ENCODE measurements at regions not wholly inside any gene's neighbourhood (a gene's known extent, or its start where the extent isn't known, plus 50 kb on each side); places are given as distances from the start of the nearest gene placed in this dataset.
"Not testable (repeated sequence)": the region's sequence is repeated elsewhere in the genome, so short reads cannot be mapped to it uniquely, and the experiment has no call there.

DNA sequence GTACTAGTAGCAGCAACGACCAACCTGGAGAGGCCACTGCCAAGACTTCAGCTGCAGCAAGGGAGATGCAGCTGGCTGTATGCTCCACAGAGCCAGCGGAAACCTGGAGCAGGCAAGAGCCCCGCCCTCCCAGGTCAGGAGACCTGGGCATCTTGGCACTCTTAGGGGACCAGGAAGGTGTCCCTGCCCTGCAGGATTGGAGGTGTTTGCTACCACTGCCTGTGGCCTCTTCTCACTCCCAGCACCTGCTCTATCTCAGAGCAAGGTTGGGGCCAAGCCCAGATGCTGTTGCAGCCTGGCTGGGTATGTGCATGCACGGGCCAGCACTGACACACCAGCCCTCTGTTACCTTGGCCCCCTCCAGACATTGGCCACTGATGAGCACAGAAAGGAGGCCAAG, 1512.8 kb downstream of the REEP3 start:
- DNase-seq (ENCODE audit: low read depth): no peak

DNA sequence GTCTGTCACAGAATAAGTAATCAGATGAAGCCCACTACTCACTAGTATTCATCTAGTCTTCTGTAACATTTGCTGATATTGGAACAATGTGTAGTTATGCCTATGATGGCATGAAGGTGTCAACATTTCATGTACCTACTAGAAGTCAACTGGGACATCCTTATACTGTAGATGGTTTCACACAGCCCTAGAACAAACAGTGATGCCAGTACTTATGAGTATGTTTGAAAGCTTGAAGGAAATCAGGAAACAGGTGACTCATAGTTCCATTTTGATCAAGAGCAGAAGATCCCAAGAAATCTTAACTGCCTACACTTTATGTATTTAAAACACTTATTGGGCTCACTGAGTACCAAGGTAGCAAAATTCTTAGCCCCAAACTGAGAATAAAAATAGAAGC, 1519.6 kb downstream of the REEP3 start:
- DNase-seq (ENCODE audit: low read depth): no peak

DNA sequence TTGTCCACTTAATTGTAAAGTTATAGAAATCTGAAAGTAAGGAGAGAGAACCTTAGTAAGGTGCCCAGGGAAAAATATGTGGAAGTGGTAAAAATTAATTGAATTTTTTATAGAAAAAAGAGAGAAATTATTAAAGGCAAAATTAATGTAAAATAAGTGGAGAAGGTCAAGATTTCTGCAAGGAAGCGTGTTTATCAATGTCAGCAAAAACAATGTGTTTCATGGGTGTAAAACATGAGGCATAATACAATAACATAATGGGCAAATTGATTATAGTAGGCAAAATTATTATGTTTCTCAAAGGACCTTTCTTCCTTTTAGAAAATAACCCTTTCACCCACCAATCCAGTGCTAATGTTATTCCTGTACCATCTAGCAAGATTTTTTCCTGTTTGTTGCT, 1520.1 kb downstream of the REEP3 start:
- no peak for DNase-seq (ENCODE audit: low read depth)

DNA sequence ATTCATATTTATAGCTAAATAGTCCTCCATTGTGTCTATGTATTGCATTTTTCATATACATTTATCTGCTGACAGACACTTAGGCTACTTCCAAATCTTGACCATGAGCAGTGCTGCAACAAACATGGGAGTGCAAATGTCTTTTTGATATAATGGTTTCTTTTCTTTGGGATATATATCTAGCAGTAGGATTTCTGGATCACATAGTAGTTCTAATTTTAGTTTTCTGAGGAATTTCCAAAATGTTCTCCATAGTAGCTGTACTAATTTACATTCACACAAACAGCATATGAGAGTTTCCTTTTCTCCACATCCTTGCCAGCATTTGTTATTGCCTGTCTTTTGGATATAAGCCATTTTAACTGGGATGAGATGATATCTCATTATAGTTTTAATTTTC, 1521.3 kb downstream of the REEP3 start:
- no peak for DNase-seq (ENCODE audit: low read depth)

DNA sequence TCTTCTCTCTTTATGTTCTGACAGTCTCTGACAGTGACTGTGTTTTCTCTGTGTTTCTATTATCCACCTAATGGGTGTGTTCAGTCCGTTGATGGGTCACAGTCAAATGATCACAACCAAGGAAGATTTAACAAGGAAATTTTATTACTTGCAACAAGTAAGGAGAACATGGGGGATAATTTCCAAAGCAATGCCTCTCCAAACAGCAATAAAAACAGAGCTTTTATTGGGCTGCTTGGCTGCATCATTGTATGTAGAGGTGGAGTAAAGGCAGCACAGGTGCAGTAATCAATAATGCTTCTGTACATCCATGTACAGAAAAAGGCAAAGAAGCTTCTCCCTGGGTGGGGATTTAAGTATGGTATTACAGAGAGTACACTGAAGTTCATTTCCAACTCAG, 1525.6 kb downstream of the REEP3 start:
- DNase-seq (ENCODE audit: low read depth): no peak

DNA sequence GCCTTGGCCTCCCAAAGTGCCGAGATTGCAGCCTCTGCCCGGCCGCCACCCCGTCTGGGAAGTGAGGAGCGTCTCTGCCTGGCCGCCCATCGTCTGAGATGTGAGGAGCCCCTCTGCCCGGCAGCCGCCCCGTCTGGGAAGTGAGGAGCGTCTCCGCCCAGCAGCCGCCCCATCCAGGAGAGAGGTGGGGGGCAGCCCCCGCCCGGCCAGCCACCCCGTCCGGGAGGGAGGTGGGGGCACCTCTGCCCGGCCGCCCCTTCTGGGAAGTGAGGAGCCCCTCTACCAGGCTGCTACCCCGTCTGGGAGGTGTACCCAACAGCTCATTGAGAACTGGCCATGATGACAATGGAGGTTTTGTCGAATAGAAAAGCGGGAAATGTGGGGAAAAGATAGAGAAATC, 1530.9 kb downstream of the REEP3 start:
- DNase-seq (ENCODE audit: low read depth): not testable (repeated sequence)

DNA sequence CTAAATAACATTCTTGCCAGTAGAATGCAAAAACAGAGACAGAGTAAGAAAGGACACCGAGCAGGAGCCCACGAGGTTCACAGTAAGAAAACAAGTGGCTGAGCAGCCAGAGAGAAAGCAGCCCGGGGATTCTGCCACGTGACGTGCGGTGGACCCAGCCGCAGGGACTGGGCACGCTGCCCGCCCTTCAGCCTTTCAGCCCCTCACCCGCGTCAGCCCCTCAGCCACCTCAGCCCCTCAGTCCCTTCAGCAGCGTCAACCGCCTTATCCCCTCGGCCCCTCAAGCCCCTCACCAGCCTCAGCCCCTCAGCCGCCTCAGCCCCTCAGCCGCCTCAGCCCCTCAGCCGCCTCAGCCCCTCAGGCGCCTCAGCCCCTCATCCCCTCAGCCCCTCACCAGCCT, 1532.2 kb downstream of the REEP3 start:
- DNase-seq (ENCODE audit: low read depth): not testable (repeated sequence)

DNA sequence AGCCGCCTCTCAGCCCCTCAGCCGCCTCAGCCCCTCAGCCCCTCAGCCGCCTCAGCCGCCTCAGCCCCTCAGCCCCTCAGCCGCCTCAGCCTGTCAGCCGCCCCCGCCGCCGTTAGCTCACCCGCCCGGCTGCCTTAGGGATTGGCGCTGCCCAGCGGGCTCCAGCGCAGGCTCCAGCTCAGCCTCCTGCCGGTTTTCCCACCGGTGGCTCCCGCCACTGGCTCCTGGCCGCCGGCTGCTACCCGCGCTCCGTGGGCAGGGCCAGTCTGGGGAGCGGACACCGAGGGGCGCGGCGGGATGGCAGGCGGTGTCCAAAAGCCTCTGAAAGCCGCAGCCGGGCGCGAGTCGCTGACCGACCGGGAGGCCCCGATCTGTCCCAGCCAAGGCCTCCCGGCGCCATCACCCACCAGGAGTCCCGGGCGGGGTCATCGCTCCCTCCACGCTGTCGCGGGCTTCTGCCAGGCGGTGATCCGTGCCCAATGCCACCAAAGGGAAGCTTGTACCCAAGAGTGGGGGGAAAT, 1532.7 kb downstream of the REEP3 start:
- not testable (repeated sequence) for DNase-seq (ENCODE audit: low read depth)

DNA sequence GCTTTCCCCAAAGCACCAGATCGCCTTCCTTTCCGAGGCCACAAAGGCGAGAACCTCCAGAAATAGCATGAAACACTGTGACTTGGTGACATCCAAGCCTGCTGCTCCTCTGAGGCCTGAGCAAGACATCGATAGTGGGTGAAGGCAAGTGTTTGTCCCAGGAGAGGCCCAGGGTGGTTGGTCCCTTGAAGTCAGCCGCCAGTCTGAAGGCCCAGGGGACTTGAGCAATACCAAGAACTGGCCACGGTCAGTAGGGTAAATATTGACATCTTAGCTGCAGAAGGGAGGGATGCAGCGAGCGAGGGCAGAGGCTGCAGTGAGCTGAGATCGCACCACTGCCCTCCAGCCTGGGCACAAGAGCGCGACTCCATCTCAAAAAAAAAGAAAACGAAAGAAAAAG, 1533.5 kb downstream of the REEP3 start:
- DNase-seq (ENCODE audit: low read depth): not testable (repeated sequence)

DNA sequence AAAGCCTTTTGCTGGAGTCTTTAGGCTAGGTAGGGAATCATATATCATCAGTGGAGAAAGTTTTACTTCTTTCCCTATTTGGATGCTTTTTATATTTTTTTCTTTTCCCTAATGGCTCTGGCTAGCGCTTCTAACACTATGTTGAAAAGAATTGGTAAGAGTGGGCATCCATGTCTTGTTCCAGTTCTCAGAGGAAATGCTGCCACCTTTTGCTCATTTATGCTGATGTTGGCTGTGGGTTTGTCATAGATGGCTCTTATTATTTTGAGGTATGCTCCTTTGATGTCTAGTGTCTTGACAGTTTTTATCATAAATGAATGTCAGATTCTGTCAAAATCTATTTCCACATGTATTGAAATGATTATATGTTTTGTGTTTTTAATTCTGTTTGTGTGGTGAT, 1544.1 kb downstream of the REEP3 start:
- DNase-seq (ENCODE audit: low read depth): no peak

DNA sequence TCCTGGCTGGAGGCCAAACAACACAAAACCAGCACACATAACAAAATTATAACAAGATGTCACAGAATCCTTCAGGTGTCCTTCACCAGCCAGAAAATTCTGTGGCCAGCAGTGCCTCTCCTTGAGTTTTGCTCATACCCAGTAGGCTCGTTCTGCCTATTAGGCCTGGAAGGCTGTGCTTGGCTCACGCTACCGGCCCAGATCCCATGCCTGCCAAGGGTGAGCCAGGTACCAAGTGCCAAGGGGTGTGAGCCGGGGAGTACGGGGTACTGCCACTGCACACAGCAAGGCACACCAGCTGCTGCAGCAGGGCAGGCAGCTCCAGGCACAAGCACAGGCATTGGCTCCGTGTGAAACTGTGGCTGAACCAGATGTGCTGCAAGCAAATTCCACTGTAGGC, 1562.0 kb downstream of the REEP3 start:
- DNase-seq (ENCODE audit: low read depth): no peak

DNA sequence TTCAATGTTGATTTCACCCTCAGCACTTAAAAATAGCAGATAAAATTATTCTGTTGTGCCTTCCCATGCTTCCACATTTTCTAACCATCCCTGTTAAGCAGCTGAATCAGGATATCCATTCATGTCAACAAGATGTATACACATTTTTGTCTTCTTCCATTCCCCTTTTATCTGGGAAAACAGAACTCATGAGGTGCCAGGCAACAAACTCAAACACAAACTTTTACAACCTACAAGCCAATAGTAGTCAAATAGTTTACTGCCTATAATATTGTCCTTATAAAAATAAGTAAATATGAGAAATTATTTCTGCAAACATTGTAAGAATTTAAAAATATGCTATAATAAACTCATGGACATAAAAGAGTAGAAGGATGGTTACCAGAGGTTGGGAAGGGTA, 1569.8 kb downstream of the REEP3 start:
- DNase-seq (ENCODE audit: low read depth): no peak

DNA sequence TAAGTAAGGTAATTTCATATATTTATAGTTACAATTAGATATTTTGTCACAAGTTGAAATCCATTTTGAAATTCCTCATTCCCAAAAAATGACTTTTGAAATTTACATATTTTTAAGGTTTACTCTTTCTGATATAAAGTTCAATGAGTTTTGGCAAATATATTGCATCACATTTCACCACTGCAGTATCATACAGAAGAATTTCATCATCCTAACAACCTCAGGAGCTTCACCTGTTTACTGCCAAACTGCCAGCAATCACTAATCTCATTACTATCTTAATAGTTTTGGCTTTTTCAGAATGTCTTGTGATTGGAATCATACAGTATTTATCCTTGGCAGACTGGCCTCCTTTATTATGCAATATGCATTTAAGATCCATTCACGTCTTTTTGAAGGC, 1578.9 kb downstream of the REEP3 start:
- DNase-seq (ENCODE audit: low read depth): no peak

DNA sequence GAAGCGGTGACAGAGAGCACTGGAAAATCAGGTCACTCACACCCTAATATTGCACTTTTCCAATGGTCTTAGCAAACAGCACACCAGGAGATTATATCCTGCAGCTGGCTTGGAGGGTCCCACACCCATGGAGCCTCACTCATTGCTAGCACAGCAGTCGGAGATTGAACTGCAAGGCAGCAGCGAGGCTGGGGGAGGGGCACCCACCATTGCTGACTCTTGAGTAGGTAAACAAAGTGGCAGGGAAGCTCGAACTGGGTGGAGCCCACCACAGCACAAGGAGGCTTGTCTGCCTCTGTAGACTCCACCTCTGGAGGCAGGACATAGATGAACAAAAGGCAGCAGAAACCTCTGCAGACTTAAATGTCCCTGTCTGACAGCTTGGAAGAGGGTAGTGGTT, 1579.7 kb downstream of the REEP3 start:
- not testable (repeated sequence) for DNase-seq (ENCODE audit: low read depth)

DNA sequence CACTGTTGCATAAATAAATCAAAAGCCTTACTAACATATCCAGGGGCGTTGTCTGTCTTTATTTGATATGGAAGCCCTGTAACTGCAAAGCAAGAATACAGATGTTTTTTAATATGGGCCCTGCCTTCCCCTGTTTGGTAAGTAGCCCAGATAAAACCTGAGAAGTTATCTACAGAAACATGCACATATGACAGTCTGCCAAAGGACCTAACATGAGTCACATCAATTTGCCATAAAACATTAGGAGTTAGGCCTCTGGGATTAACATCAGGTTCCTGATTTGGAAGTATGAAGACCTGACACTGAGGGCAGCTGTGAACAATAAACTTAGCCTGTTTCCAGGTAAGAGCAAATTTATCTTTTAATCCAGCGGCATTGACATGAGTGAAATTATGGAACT, 1588.8 kb downstream of the REEP3 start:
- no peak for DNase-seq (ENCODE audit: low read depth)

DNA sequence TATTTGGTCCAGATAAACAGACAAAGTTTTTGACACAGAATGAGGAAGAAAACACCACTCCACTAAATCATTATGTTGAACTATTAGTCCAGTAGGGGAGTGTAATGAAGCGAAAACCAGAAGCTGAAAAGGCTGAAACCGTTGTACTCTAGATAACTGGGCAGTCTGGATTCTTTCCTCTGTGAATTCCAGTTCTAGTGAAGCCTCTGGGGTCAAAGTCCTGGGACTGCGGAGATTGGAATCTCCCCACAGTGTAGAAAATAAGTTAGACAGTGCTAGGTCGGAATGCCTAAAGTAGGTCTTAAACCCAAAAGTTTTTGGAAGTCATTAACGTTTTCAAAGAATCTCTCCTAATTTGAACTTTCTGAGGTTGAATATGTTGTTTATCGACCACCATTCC, 1589.9 kb downstream of the REEP3 start:
- not testable (repeated sequence) for DNase-seq (ENCODE audit: low read depth)

DNA sequence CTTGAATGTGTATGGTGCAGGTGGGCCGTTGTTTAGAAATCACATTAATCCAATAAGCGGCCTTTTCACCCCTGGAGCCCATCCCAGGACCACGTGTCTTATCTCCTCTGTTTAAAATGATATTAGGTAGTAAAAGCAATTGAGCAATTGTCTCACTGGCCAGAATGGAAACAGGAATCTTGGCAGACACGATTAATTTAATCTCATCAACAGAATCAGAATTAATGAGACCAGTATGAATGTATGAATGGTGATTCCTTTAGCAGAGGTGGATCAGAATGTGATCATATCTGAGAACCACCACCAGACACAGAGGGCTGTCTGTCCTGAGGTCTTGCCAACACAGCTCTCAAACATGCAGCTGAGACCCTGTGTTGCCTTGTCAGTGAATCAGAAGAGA, 1591.4 kb downstream of the REEP3 start:
- DNase-seq (ENCODE audit: low read depth): no peak

DNA sequence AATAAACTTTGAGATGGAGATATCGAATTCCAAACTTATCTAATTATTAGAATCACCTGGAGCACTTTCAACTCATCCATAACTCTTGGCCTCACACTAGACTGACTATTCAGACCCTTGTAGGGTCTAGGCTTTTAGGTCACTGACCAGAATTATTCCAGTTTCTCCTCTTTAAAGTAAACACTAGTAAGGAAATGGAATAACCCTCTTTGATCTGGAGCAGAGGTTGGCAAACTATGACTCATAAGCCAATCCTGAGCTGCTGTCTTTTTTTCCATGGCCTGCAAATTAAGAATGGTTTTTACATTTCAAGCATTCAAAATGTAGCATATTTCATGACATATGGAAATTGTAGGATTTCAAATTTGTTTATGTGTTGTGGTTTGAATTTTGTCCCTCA, 1601.9 kb downstream of the REEP3 start:
- no peak for DNase-seq (ENCODE audit: low read depth)

DNA sequence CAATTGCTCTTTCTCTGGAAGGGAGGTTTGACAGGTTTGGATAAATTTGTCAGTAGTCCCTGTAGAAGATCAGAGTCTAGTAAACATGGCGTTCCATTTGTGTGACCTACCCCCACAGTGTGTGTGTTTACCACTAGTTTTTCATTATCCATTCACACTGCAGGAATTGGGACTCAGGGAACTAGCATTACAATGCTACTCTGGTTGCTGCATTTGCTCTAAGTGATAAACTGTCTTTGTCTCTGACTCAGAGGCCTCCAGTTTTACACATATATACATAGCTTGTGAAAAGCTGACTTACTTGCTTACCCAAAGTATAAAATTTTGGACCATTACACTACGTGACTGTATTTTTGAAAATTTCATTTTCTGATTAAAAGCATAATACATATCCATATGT, 1604.0 kb downstream of the REEP3 start:
- DNase-seq (ENCODE audit: low read depth): no peak

DNA sequence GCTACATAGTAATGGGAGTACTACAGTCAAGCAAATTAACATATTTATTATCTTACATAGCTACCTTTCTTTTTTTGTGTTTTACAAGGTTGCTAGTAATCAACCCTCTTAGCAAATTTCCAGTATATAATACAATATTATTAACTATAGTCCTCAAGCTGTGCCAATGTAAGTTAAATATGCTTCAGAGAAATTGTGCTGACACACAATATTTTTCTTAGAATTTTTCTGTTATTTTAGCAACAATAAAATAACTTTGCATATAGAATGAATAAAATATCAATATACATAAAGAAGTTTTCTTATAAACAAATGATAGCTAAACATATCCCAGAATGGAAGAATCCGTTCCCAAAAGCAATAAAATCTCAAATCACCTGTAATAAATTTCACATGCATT, 1605.1 kb downstream of the REEP3 start:
- DNase-seq (ENCODE audit: low read depth): no peak

DNA sequence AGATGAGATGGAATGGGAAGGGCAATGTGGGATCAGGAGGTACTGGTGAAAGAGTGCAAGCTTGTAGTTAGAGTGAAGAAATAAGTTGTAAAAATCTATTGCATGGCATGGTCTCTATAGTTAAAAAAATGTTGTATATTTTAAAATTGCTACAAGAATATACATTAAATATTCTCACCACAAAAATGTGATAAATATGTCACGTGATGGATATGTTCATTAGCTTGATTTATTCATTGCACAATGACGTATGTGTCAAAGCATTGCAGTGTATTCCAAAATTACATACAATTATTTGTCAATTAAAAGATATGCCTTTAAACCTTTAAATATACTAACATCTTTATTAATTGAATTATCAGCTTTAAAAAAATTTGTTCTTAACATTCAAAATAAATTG, 1607.1 kb downstream of the REEP3 start:
- DNase-seq (ENCODE audit: low read depth): no peak

DNA sequence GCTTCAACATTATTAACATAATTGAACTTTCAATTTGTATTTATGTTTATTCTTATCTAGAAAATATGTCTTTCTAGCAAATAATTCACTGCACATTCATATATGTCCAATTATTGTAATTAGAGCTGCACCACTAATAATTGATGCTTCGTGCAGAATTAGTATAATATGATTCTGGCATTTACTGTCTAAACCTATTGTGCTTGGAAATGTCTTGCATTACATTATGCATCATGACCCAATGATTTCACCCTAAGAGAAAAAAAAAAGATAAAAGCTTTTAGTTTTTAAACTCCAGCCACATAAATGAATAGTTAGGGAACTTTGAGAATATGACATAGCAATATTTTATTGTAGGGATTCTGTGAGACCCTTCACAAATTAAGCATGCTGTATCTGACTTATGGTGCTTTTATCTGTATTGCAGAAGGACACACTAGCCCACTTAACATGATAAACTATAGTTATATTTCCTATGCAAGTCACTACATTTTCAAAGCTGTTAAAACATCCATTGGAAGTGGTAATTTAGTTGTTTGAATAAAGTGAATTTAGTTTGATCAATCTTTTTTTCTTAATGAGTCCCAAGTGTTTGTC, 1609.1 kb downstream of the REEP3 start:
- no peak for DNase-seq (ENCODE audit: low read depth)

DNA sequence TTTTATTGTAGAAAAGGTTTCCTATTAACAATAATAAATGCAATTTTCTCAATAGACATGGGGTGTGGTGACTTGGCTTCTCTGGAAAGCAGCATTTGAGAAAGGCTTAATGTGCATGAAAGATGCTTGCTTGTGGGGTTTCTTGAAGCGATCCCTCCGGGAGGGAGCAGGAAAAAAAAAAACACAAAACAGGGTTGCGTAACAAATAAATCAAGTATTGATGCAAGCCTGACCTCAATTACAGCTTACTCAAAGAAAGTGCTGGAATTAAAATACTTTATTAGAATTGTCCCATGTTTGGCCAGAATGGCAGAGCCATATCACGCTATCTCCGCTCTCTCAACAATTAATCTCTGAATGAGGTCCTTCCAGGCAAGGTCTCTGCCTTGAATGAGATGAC, 1612.5 kb downstream of the REEP3 start:
- DNase-seq (ENCODE audit: low read depth): no peak

DNA sequence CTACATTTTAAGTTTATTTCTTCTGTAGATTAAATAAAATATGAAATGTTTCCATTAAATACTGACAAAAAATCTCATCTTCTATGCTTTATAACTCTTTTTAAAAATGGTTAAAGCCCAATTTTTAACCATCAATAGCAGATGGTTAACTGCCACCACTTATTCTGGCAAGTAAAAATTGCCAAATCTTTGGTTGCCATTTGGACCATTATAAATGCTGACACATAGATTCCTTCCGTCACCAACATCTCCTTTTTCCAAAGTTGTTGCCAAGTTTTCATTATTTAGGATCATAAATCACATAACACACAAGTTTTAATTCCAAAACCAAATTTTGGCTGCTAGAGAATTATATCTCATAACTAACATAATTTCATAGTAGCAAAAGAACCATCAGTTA, 1614.3 kb downstream of the REEP3 start:
- no peak for DNase-seq (ENCODE audit: low read depth)
